Left ventricle myocardium inferior (tissue), 1 donor: ENCODE measurements at regions not wholly inside any gene's neighbourhood (a gene's known extent, or its start where the extent isn't known, plus 50 kb on each side); places are given as distances from the start of the nearest gene placed in this dataset.

Source experiments
- DNase-seq: peaks from one replicate; pipeline ENCODE4 v3.0.0-alpha.2; 2020
- H3K27ac ChIP-seq: fragments of 200-600 bp; replicated peaks from 2 replicates; pipeline ENCODE4 v1.8.0; 2021
- H3K27me3 ChIP-seq: fragments of 200-600 bp; 2 replicates; pipeline ENCODE4 v1.8.0; 2021; ENCODE audit warnings: low read depth
- H3K36me3 ChIP-seq: fragments of 200-600 bp; 2 replicates; pipeline ENCODE4 v1.8.0; 2021
- H3K4me1 ChIP-seq: fragments of 200-600 bp; 2 replicates; pipeline ENCODE4 v1.8.0; 2021
- H3K4me3 ChIP-seq: fragments of 200-600 bp; 2 replicates; pipeline ENCODE4 v1.8.0; 2021; ENCODE audit warnings: mild to moderate bottlenecking, moderate library complexity
- H3K9me3 ChIP-seq: fragments of 200-600 bp; replicated peaks from 2 replicates; pipeline ENCODE4 v1.8.0; 2021
- CTCF ChIP-seq: fragments of 200-600 bp; IDR thresholded peaks from 2 replicates; pipeline ENCODE4 v1.8.0; 2021; ENCODE audit warnings: antibody characterized with exemption, mild to moderate bottlenecking, borderline replicate concordance
- intact Hi-C: fragments of 100-400 bp; cut with micrococcal nuclease; formaldehyde crosslinking; loops from one replicate; pipeline ENCODE4 v1.11.0; 2022
- donor health status: DM: no; HTN: yes; CAD: no; lungs with severe emphysema.

GRCh38 chr7:21361413-21362125, 66.3 kb upstream of the SP4 start:
- Histone ChIP-seq H3K4me3 (no peak overlapping the region), H3K9me3 (no peaks in the 10 kb centered on the region), H3K36me3 (no peaks in the 10 kb centered on the region), H3K27ac (no peak overlapping the region), H3K4me1 (no peaks in the 10 kb centered on the region), H3K27me3 (peaks cover 11% of the 10 kb centered on the region)
- no peak for DNase-seq
- TF ChIP-seq CTCF: no peak
- intact Hi-C loops: no loop called here

GRCh38 chr7:21364801-21365271, 63.0 kb upstream of the SP4 start:
- H3K27ac ChIP-seq: no peak overlapping the region
- intact Hi-C loops: no loop called here
- H3K4me1 ChIP-seq: no peaks in the 10 kb centered on the region
- no peak for DNase-seq
- no peak for TF ChIP-seq CTCF
- no peak overlapping the region for H3K4me3 ChIP-seq
- H3K9me3 ChIP-seq: no peaks in the 10 kb centered on the region
- H3K27me3 ChIP-seq: no peaks in the 10 kb centered on the region
- no peaks in the 10 kb centered on the region for H3K36me3 ChIP-seq

- no peaks in the 10 kb centered on the region for H3K27me3 ChIP-seq
- DNase-seq: no peak
- no peak for TF ChIP-seq CTCF
- H3K36me3 ChIP-seq: no peaks in the 10 kb centered on the region
- no peaks in the 10 kb centered on the region for H3K9me3 ChIP-seq
- no peak overlapping the region for H3K4me3 ChIP-seq
- H3K4me1 ChIP-seq: no peaks in the 10 kb centered on the region
- no peak overlapping the region for H3K27ac ChIP-seq
- intact Hi-C loops: no loop called here
These were observed 61.8 kb upstream of the SP4 start for GRCh38 chr7:21365866-21366624.

GRCh38 chr7:21367081-21367480, 60.8 kb upstream of the SP4 start:
- no peaks in the 10 kb centered on the region for H3K27me3 ChIP-seq
- TF ChIP-seq CTCF: no peak
- H3K36me3 ChIP-seq: no peaks in the 10 kb centered on the region
- DNase-seq: no peak
- intact Hi-C loops: no loop called here
- H3K9me3 ChIP-seq: no peaks in the 10 kb centered on the region
- no peak overlapping the region for H3K27ac ChIP-seq
- no peak overlapping the region for H3K4me3 ChIP-seq
- no peaks in the 10 kb centered on the region for H3K4me1 ChIP-seq

DNA sequence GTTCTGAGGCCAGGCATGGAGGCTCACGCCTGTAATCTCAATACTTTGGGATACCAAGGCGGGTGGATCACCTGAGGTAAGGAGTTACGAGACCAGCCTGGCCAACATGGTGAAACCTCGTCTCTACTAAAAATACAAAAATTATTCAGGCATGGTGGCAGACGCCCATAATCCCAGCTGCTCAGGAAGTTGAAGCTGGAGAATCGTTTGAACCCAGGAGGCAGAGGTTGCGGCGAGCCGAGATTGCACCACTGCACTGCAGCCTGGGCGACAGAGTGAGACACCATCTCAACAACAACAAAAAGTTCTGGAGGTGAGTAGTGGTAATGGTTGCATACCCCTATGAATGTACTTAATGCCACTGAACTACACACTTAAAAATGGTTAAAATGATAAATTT, 60.3 kb upstream of the SP4 start:
- no peaks in the 10 kb centered on the region for H3K9me3 ChIP-seq
- intact Hi-C loops: no loop called here
- H3K36me3 ChIP-seq: no peaks in the 10 kb centered on the region
- H3K4me3 ChIP-seq: no peak overlapping the region
- no peak for TF ChIP-seq CTCF
- H3K27ac ChIP-seq: no peak overlapping the region
- H3K27me3 ChIP-seq: no peaks in the 10 kb centered on the region
- H3K4me1 ChIP-seq: no peaks in the 10 kb centered on the region
- no peak for DNase-seq
